H1 (cell line): ENCODE measurements at regions not wholly inside any gene's neighbourhood (a gene's known extent, or its start where the extent isn't known, plus 50 kb on each side); places are given as distances from the start of the nearest gene placed in this dataset.

ENCODE experiments used
- CTCF ChIA-PET: fragments of 300-600 bp; sonication (Branson Sonifier 250); formaldehyde crosslinking; loops from one replicate; lab custom pipeline; 2021; ENCODE audit not compliant: partially characterized antibody; lab: Charles Lee
- POLR2A ChIA-PET: fragments of 300-600 bp; sonication (Branson Sonifier 250); formaldehyde crosslinking; loops from one replicate; lab custom pipeline; 2021; ENCODE audit warnings: inconsistent platforms; ENCODE audit not compliant: partially characterized antibody; lab: Charles Lee
- DNase-seq, 2 experiments: peaks; one replicate each; pipeline versions ENCODE4 v3.0.0 to v3.0.0-alpha.2; 2010 to 2022; ENCODE audit warnings: low spot score in 2 of 2, low read depth in 1 of 2, mixed read lengths in 1 of 2
- FAIRE-seq: peaks from 2 replicates; lab custom pipeline; 2011; peaks lifted over from hg19 to GRCh38; lab: Jason Lieb, UNC
- H2AFZ ChIP-seq: 2 replicates; pipeline ENCODE4 v1.8.1; 2012; ENCODE audit warnings: low read length, inconsistent platforms
- H2AK5ac ChIP-seq: 2 replicates; pipeline ENCODE4 v1.6.1; 2013; ENCODE audit warnings: low read depth, low read length
- H2BK120ac ChIP-seq: replicated peaks from 2 replicates; pipeline ENCODE3; 2013; ENCODE audit warnings: low read depth, low read length, inconsistent platforms
- H2BK12ac ChIP-seq: 2 replicates; pipeline ENCODE4 v1.6.1; 2013; ENCODE audit warnings: low read depth, low read length
- H2BK15ac ChIP-seq: 2 replicates; pipeline ENCODE4 v1.6.1; 2013; ENCODE audit warnings: low read length
- H2BK20ac ChIP-seq: 2 replicates; pipeline ENCODE4 v1.6.1; 2013; ENCODE audit warnings: low read length
- H2BK5ac ChIP-seq: 2 replicates; pipeline ENCODE4 v1.6.1; 2013; ENCODE audit warnings: low read depth, low read length
- H3K14ac ChIP-seq: 2 replicates; pipeline ENCODE4 v1.6.1; 2013; ENCODE audit warnings: inconsistent platforms; ENCODE audit not compliant: insufficient read length
- H3K18ac ChIP-seq: 2 replicates; pipeline ENCODE4 v1.6.1; 2013; ENCODE audit warnings: low read length; ENCODE audit errors: extremely low read depth
- H3K23ac ChIP-seq: 2 replicates; pipeline ENCODE4 v1.6.1; 2013; ENCODE audit warnings: inconsistent platforms; ENCODE audit not compliant: insufficient read length
- H3K23me2 ChIP-seq: 2 replicates; pipeline ENCODE4 v1.6.1; 2013; ENCODE audit warnings: low read depth, low read length
- H3K27ac ChIP-seq: 2 replicates; pipeline ENCODE4 v1.6.1; 2011; ENCODE audit warnings: low read depth, low read length, inconsistent platforms
- H3K27me3 ChIP-seq, 4 experiments: replicated peaks in 1 of 4; 1 replicate in 1 of 4; 2 replicates in 3 of 4; pipeline versions ENCODE4 v1.6.1 to v1.8.1; 2011 to 2013; ENCODE audit warnings: low read length in 3 of 4, mild to moderate bottlenecking in 3 of 4, inconsistent platforms in 2 of 4, mixed read lengths in 2 of 4, moderate library complexity in 1 of 4; ENCODE audit not compliant: control insufficient read depth in 3 of 4, insufficient read depth in 3 of 4; ENCODE audit errors: extremely low read depth in 1 of 4
- H3K36me3 ChIP-seq, 4 experiments: 2 replicates each; pipeline versions ENCODE4 v1.6.1 to v1.8.1; 2011 to 2013; ENCODE audit warnings: mild to moderate bottlenecking in 4 of 4, low read length in 3 of 4, moderate library complexity in 2 of 4, control low read depth in 1 of 4, inconsistent platforms in 1 of 4; ENCODE audit not compliant: insufficient read depth in 4 of 4, control insufficient read depth in 2 of 4
- H3K4ac ChIP-seq: replicated peaks from 2 replicates; pipeline ENCODE3; 2013; ENCODE audit warnings: low read length, low read depth, mixed read lengths, inconsistent platforms; ENCODE audit not compliant: insufficient read length
- H3K4me1 ChIP-seq, 4 experiments: replicated peaks in 1 of 4; 1 replicate in 1 of 4; 2 replicates in 3 of 4; pipeline versions ENCODE4 v1.6.1 to v1.8.1; 2011 to 2013; ENCODE audit warnings: low read length in 3 of 4, inconsistent platforms in 2 of 4, mixed read lengths in 1 of 4; ENCODE audit not compliant: insufficient read depth in 4 of 4, control insufficient read depth in 3 of 4
- H3K4me2 ChIP-seq, 2 experiments: 2 replicates each; pipeline versions ENCODE4 v1.6.1 to v1.8.1; 2011 to 2013; ENCODE audit warnings: low read depth in 2 of 2, low read length in 2 of 2, control low read depth in 1 of 2, inconsistent platforms in 1 of 2, mild to moderate bottlenecking in 1 of 2; ENCODE audit not compliant: insufficient read depth in 1 of 2
- H3K4me3 ChIP-seq, 4 experiments: fragments of 200-600, 300-600 bp in 1 of 4; sonication (generic), shearing (Covaris generic), sonication (Bioruptor Twin) in 1 of 4; 2 replicates each; pipeline versions ENCODE4 v1.5.1 to v1.8.1; 2011 to 2016; ENCODE audit warnings: low read length in 4 of 4, low read depth in 3 of 4, control low read depth in 2 of 4, inconsistent platforms in 2 of 4, mild to moderate bottlenecking in 2 of 4, mixed read lengths in 1 of 4, moderate library complexity in 1 of 4; ENCODE audit not compliant: insufficient read depth in 2 of 4; ENCODE audit errors: extremely low read depth in 1 of 4
- H3K56ac ChIP-seq: replicated peaks from 2 replicates; pipeline ENCODE3; 2013; ENCODE audit warnings: low read depth, mild to moderate bottlenecking, mixed read lengths, low read length, inconsistent platforms; ENCODE audit not compliant: insufficient read length
- H3K79me1 ChIP-seq: 2 replicates; pipeline ENCODE4 v1.6.1; 2013; ENCODE audit warnings: low read depth, low read length, control low read depth
- H3K79me2 ChIP-seq, 2 experiments: 2 replicates each; pipeline versions ENCODE4 v1.6.1 to v1.8.1; 2012 to 2013; ENCODE audit warnings: low read length in 2 of 2, mild to moderate bottlenecking in 2 of 2, inconsistent platforms in 1 of 2; ENCODE audit not compliant: insufficient read depth in 2 of 2, control insufficient read depth in 1 of 2
- H3K9ac ChIP-seq, 4 experiments: replicated peaks in 1 of 4; 1 replicate in 1 of 4; 2 replicates in 3 of 4; pipeline versions ENCODE4 v1.6.1 to v1.8.1; 2011 to 2013; ENCODE audit warnings: low read depth in 3 of 4, low read length in 3 of 4, control low read depth in 2 of 4, mild to moderate bottlenecking in 2 of 4, moderate library complexity in 2 of 4, inconsistent platforms in 1 of 4; ENCODE audit errors: extremely low read depth in 1 of 4
- H3K9me3 ChIP-seq, 2 experiments: 2 replicates each; pipeline versions ENCODE4 v1.6.1 to v1.8.1; 2012 to 2013; ENCODE audit warnings: mild to moderate bottlenecking in 2 of 2, moderate library complexity in 2 of 2, control low read depth in 1 of 2, inconsistent platforms in 1 of 2, low read depth in 1 of 2, low read length in 1 of 2, mixed read lengths in 1 of 2; ENCODE audit not compliant: insufficient read depth in 2 of 2
- H4K20me1 ChIP-seq, 2 experiments: replicated peaks in 1 of 2; 2 replicates each; pipeline versions ENCODE3 to v1.8.1; 2011 to 2013; ENCODE audit warnings: inconsistent platforms in 2 of 2, low read length in 2 of 2, mild to moderate bottlenecking in 1 of 2; ENCODE audit not compliant: insufficient read depth in 2 of 2, control insufficient read depth in 1 of 2
- H4K5ac ChIP-seq: 2 replicates; pipeline ENCODE4 v1.6.1; 2013; ENCODE audit warnings: low read length, low read depth, mixed read lengths, inconsistent platforms; ENCODE audit not compliant: insufficient read length
- H4K8ac ChIP-seq: 2 replicates; pipeline ENCODE4 v1.8.0; 2013; ENCODE audit warnings: mild to moderate bottlenecking, moderate library complexity, low read length, inconsistent platforms; ENCODE audit not compliant: insufficient read depth; ENCODE audit errors: extremely low read depth
- H4K91ac ChIP-seq: replicated peaks from 2 replicates; pipeline ENCODE3; 2013; ENCODE audit warnings: low read length, mixed read lengths, inconsistent platforms; ENCODE audit not compliant: insufficient read length
- CHD2 ChIP-seq: IDR thresholded peaks from 2 replicates; pipeline ENCODE4 v1.6.1; 2012; ENCODE audit warnings: low read length, improper control_type of control experiment
- EGR1 ChIP-seq: IDR thresholded peaks from 2 replicates; pipeline ENCODE4 v1.6.1; 2011; ENCODE audit warnings: low read depth, low read length, borderline replicate concordance
- KDM5A ChIP-seq: fragments of 200-600 bp; IDR thresholded peaks from 2 replicates; pipeline ENCODE4 v1.7.1; 2012; ENCODE audit warnings: mild to moderate bottlenecking, low read length, inconsistent platforms, mixed read lengths
- WGBS, 2 experiments: shearing (Covaris generic) in 1 of 2; methylation state at CpG; one replicate each; pipeline versions ENCODE4 v1.1.6 to v1.1.7; 2013 to 2015; ENCODE audit warnings: low lambda C conversion rate in 2 of 2, mixed read lengths in 2 of 2, inconsistent platforms in 1 of 2, low coverage in 1 of 2, missing lambda C conversion rate in 1 of 2; ENCODE audit not compliant: insufficient replicate concordance in 2 of 2, insufficient coverage in 1 of 2, insufficient read length in 1 of 2; ENCODE audit errors: extremely low coverage in 1 of 2, missing lambda C conversion rate in 1 of 2; 5-methylcytosine and 5-hydroxymethylcytosine counted together

DNA sequence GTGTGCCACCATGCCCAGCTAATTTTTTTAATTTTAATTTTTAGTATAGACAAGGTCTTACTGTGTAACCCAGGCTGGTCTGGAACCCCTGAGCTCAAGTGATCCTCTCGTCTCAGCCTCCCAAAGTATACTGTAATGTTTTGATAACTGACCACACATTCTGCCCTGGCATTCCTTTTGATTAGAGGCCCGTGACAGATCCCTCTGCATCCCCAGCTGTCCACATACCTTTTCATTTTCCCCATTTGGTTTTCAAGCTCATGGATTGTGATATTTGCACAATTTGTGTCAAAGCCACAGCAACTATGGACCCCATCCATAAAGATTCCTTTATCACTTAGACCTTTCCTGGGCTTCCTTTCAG lies 116.8 kb upstream of the ATP1A1 start:
- H3K23me2 ChIP-seq = no peaks in the 10 kb centered on the region
- H3K36me3 ChIP-seq = no peaks in the 10 kb centered on the region
- no peak overlapping the region for H2BK20ac ChIP-seq
- no peak overlapping the region for H2BK15ac ChIP-seq
- H3K9me3 ChIP-seq = no peaks in the 10 kb centered on the region
- no peak overlapping the region for H3K4me2 ChIP-seq
- H3K79me2 ChIP-seq = no peaks in the 10 kb centered on the region
- no peak for TF ChIP-seq KDM5A
- TF ChIP-seq EGR1 = no peak
- TF ChIP-seq CHD2 = no peak
- TF ChIP-seq, all 59 proteins: peak for 0
- Histone ChIP-seq H2AK5ac (no peak overlapping the region), H4K5ac (no peak overlapping the region), H3K56ac (no peak overlapping the region), H4K20me1 (no peaks in the 10 kb centered on the region), H3K4ac (no peak overlapping the region), H2BK120ac (no peak overlapping the region), H3K79me1 (no peaks in the 10 kb centered on the region), H2AFZ (no peak overlapping the region), H3K9ac (no peak overlapping the region), H3K27ac (no peak overlapping the region), H3K27me3 (no peaks in the 10 kb centered on the region), H3K18ac (no peak overlapping the region), H3K4me1 (peaks cover 0 to 5% (median 0%) of the 10 kb centered on the region in 4 experiments; a peak in 1 of 7 replicates), H4K91ac (no peak overlapping the region), H2BK12ac (no peak overlapping the region), H3K14ac (no peak overlapping the region), H4K8ac (no peak overlapping the region), H2BK5ac (no peak overlapping the region), H3K4me3 (no peak overlapping the region), H3K23ac (no peak overlapping the region)
- POLR2A ChIA-PET = no interaction called here
- DNase-seq (no peak), FAIRE-seq (no peak)
- WGBS, 2 experiments = 82% methylated on average over 2 of the region's 2 CpGs; no CpG with 5 or more reads in 1 of the 2 experiments
- CTCF ChIA-PET = interaction anchor here (0.7 to 1.6 kb wide), 3 partner anchors 21 to 117 kb away, joined by 3 read pairs; no protein-coding TSS in a partner anchor
